ENCODE measurements at regions not wholly inside any gene's neighbourhood (a gene's known extent, or its start where the extent isn't known, plus 50 kb on each side); places are given as distances from the start of the nearest gene placed in this dataset.

GRCh38 chr2:221310730-221311129 lies 261.4 kb downstream of the EPHA4 start:
- TF ChIP-seq CTCF (IDR thresholded peaks at IDR 0.05): no peak
- TF ChIP-seq POLR2A (IDR thresholded peaks at IDR 0.05): no peak
